Caki2 (cell line): ENCODE measurements at regions not wholly inside any gene's neighbourhood (a gene's known extent, or its start where the extent isn't known, plus 50 kb on each side); places are given as distances from the start of the nearest gene placed in this dataset.
"Not testable (repeated sequence)": the region's sequence is repeated elsewhere in the genome, so short reads cannot be mapped to it uniquely, and the experiment has no call there.

ENCODE experiments used
- DNase-seq: peaks from one replicate; pipeline ENCODE4 v3.0.0-alpha.2; 2015; ENCODE audit warnings: low read depth
- in situ Hi-C: cut with HindIII; loops from 2 replicates; pipeline ENCODE4 v1.10.0; 2016; ENCODE audit warnings: low sequenced_read_pairs, low pct_unique_long_range_greater_than_20kb, mixed read lengths

DNA sequence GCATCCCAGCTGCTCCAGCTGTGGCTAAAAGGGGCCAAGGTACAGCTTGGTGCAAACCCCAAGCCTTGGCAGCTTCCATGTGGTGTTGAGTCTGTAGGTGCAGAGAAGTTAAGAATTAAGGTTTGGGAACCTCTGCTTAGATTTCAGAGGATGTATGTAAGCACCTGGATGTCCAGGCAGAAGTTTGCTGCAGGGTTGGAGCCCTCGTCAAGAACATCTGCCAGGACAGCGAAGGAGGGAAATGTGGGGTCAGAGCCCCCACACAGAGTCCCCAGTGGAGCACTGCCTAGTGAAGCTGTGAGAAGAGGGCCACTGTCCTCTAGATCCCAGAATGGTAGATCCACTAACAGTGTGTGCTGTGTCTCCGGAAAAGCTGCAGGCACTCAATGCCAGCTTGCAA is 236.2 kb upstream of the ADRA1B start:
- in situ Hi-C loops, result no loop called here
- DNase-seq, result peak; percentile 19

DNA sequence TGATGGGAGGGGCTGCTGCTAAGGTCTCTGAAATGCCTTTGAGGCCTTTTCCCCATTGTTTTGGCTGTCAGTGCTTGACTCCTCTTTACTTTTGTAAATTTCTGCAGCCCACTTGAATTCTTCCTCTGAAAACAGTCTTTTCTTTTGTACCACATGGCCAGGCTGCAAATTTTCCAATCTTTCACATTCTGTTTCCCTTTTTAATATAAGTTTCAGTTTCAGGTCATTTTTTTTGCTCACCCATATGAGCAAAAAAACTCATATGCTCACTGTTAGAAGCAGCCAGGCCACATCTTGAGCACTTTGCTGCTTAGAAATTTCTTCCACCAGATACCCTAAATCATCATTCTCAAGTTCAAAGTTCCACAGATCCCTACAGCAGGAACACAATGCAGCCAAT is 234.6 kb upstream of the ADRA1B start:
- no peak for DNase-seq
- in situ Hi-C loops, result no loop called here

DNA sequence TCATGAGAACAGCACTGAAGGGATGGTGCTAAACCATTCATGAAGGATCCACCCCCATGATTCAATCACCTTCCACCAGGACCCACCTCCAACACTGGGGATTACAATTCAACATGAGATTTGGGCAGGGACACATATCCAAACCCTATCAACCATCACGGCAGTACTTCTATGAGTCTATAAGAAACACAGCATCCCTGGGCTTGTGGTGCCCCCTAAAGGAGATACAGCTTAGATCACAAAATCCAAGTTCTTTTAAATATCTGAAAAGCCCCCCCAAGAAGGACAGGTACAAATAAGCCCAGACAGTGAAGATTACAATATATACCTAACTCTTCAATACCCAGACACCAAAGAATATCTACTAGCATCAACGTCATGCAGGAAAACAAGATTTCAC is 233.7 kb upstream of the ADRA1B start:
- in situ Hi-C loops, result no loop called here
- no peak for DNase-seq

DNA sequence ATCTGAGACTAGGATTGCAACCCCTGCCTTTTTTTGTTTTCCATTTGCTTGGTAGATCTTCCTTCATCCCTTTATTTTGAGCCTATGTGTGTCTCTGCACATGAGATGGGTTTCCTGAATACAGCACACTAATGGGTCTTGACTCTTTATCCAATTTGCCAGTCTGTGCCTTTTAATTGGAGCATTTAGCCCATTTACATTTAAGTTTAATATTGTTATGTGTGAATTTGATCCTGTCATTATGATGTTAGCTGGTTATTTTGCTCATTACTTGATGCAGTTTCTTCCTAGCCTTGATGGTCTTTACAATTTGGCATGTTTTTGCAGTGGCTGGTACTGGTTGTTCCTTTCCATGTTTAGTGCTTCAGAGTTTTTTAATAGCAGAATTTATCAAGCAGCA is 228.4 kb upstream of the ADRA1B start:
- DNase-seq, in situ Hi-C loops: not testable (repeated sequence)

DNA sequence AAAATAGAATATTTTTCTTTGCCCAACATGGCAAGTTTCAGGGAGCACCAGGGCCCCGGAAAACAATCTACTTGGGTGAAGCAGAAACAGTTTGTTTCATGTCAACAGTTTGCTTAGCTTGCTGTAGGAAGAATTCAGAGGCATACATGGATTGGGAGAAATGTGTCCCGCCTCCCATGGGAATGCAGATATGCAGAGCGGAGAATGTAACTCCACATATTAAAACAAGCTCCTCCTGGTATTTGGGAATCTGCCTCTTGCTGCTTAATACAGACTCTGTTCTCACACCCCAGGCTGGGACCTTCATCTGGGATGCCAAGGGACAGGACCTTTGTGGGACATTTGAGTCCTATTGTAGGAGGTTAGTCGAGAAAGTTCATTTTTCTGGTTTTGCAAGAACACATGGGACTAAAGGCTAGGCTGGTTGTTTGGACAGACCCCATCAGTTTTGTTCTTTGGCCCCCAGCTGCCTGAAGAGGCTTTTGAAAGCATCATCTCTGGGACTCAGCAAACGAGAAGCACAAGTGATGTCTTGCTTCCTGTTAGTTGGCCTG is 220.5 kb upstream of the ADRA1B start:
- in situ Hi-C loops, result no loop called here
- no peak for DNase-seq

DNA sequence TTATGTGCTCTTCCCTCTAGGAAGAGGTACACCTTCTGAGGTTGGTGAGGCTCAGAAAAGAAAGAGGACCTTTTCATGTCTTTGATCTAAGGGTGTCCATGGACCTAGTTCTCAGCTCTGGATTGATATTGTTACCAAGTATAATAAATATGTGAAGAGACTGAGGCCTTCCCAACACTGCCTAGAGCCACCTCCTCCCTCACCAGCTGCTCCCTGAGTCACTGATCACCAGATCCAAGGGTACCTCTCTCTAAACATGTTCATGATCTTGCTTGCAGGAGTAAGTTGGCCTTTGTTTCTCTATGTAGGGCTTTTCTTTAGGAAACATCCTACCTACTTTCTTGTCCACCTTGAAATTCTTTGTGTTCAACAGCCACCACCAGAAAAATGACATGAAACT is 218.8 kb upstream of the ADRA1B start:
- in situ Hi-C loops, result no loop called here
- no peak for DNase-seq

DNA sequence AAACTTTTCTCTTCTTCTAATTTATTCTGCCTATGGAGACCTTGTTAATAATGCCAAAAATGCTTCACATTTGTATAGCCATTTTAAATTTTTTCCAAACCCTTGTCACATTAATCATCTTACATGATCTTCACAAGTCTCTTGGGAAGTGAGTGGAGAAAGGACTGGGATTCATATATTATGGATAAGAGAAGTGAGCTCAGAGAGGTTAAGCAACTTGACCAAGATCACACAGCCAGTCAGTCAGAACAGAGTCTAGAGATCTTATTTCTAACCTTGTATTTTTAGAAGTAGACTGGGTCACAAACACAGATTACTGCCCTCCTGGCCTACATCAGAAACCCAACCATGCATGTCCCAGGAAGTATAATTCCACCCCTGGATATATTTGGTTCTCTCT is 218.0 kb upstream of the ADRA1B start:
- DNase-seq, result no peak
- in situ Hi-C loops, result no loop called here

DNA sequence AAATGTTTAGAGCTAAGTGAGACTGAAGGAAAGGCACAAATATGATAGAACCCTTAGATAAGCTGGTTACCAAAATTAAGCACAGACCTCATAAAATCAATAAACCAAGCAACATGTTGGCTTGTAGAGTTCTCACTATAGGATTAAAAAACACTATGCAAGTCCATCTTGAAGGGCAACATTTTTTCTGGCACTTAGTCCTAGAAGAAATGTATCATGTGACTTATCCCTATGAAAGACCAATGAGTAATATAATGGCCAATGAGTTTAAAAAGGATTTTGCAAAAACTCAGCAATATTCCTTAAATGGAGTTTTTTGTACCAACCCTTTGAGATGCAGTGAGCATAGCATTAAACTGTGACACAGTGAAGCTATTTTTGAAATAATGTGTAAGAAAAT is 216.3 kb upstream of the ADRA1B start:
- in situ Hi-C loops, result no loop called here
- DNase-seq, result no peak

DNA sequence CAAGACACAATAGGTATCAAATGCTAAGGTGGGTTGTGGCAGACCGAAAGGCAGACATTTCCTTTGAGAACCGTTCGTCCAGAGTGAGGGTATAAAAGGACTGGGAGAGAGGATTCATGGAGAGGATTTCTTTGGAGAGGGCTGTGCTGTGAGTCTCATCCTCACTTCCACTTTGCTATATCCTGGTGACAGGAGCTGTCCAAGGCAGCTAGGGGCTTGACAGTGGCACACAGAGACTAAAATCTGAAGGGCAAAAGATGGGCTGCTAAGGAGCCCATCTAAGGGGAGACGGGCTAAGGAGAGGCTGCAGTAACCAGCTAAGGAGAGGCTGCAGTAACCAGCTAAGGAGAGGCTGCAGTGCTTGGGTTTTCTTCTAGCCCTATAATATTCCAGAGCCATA is 214.0 kb upstream of the ADRA1B start:
- in situ Hi-C loops, result no loop called here
- no peak for DNase-seq

DNA sequence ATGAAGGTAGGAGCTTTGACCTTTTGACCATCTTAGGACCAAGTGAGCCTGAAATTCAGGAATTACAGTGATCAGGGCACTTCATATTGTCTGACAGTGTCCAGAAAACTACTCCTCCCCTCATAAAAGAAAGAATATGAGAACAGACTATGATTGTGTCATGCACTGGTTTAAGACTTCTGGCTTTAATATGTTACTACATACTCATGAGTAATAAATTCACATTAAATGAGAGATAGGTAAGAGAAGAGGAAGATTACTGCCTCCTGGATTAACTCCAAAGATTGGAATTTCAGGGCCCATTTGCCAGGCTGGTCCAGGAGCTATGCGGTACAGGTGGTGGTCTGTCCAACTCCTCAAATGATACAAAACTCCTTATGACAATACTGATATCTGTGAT is 213.5 kb upstream of the ADRA1B start:
- no peak for DNase-seq
- in situ Hi-C loops, result no loop called here

DNA sequence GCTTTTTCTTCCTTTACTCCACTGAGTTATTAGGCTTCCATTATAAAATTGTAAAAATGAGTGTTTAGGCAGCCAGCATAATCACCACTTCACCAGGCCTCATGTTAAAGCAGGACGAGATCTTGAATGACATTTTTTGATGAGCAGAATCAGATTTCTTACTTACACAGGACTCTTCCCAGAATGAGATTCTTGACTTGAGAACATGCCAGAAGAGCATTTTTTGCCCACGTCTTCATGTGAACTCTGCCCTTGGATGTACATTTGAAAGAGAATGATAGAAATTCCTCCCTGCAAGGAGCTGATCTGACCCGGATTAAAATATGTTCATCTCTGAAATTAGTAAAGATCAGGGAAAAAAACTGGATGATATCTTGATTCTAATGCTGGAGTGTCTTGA is 212.1 kb upstream of the ADRA1B start:
- in situ Hi-C loops, result no loop called here
- DNase-seq, result no peak

DNA sequence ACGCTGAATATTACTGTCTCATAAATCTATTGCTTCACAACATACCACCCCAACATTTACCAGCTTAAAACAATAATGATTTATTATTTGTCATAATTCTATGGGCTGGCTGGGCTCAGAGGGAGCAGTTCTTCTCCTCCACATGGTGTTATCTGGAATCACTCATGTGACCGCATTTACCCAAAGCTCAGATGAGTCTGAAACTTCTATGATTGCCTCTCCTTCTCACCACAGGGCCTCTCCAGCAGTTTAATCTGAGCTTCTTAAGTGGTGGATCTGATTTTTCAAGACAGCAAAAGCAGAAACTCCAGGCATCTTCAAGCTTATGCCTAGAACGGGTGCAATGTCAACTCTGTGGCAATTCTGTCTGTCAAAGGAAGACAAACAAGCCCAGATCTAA is 210.3 kb upstream of the ADRA1B start:
- in situ Hi-C loops, result no loop called here

DNA sequence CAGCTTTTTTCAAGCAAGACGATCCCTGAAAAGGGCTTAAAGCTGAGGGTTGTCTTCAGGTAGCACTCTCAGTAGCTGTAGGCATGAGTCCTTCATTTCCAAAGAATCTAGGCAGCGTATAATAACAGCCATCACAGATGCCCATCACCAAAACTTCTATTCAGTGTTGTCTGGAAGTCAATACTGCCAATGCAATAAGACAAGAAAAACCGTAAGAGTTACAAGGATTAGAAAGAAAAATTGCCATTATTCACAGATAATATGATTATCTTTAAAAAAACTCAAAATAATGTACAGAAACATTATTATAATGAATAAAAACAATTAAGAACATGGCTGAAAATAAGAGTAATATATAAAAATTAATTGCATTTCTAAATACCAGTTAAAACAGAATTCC is 208.2 kb upstream of the ADRA1B start:
- DNase-seq, result no peak
- in situ Hi-C loops, result no loop called here

More for the DNA sequence above, 210.3 kb upstream of the ADRA1B start:
- DNase-seq, result no peak

DNA sequence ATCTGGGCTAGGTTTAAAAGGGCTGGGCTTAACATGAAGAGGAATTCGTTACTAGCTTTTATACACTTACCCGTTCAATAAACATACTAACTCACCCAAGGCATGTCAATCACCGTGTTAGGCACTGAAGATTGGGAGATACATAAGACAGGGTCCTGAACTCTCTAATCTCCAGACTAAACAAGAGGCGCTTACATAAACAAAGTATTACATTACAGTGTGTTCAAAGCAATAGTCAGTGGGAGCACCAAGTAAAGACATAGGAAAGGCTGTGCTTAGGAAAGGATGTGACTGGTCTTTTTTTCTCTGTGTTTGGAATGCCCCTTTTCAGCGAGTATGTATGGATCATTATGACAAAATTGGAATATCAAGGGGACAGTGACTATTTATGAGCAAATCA is 203.6 kb upstream of the ADRA1B start:
- in situ Hi-C loops, result no loop called here
- no peak for DNase-seq

DNA sequence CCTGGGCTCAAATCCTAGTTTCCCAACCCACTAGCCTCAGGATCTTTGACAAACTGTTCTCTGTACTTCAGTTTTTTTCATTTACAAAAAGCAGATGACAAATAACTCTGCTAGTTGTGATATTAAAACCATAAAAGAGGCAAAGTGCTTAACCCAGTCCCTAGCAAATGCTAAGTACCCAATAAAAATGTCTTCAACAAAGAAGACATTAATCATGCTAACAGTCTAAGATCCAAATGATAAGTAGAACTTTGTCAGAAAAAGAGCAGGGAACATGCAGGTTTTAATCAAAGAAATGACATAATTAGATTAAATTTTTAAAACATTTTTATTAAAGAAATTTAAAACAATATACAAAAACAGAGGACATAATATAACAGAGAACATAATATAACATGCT is 203.0 kb upstream of the ADRA1B start:
- in situ Hi-C loops, result no loop called here
- DNase-seq, result no peak

DNA sequence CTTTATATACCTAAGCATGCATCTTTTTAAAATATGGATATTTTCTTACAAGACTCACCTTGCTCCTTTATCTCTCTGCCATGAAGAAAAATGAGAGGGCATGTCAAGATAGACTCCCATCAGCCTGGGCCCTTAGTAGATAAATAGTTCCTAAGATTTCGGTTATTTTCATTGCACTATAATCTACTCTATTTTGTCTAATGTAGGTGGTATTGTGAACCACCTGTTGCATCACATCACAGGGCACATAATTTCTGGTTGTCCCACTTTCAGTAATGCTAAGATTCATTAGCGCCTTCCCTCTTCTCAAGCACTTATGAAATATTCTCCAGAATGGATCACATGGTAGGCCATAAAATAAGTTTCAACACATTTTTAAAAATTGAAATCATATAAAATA is 202.5 kb upstream of the ADRA1B start:
- in situ Hi-C loops, result no loop called here
- DNase-seq, result no peak

DNA sequence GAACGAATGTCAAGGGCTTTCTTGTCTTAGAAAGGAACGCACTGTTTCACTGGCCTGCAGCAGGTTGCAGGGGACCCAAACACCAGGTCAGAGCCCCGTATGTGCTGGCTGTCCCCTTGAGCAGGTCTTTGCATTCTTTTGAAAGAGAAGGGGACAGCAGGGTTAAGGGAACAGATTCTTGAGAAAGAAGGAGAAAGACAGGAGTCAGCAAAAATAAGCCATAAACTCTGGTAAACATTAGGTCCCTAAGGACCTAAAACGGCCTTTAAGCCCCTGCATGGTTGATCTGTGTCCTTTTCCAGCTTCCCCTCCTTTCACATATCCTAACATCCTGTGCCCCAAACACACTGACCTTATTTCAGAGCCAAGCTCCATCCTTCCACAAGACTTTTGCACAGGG is 190.8 kb upstream of the ADRA1B start:
- in situ Hi-C loops, result no loop called here
- no peak for DNase-seq

DNA sequence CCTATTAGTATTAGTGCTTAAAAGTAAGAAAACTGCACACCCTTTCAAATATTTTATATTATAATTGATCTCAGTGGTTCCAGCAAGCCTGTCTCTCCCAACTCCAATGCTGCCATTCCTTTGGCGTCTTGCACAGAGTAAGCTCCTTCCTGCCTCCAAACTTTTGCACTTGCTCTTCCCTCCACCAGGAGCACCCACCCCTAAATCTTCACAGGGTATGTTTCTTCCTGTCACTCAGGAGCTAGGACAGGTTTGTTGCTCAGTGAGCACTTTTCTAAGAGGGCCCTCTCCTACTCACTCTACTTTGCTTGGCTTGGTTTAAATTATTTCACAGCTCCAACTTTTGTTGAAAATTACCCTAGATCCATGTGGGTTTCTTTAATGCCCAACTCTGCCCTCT is 189.1 kb upstream of the ADRA1B start:
- in situ Hi-C loops, result no loop called here
- no peak for DNase-seq

DNA sequence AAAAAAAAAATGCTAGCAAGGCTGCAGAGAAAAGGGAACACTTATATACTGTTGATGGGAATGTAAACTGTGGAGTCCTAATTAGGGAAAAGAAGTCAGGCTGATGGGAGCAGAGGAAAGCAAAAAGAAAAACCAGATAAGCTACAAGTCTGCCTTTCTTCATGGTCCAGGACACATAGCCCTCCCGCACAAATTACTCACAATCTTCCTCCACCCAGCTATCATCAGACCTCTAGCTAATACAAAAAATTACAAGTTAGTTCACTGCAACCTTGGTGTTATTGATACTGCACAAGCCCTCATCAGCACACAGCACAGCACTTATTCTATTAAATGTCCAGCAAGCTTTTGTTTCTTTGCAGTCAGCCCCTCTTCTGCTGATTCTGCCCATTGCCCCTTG is 186.0 kb upstream of the ADRA1B start:
- in situ Hi-C loops, result no loop called here
- no peak for DNase-seq

DNA sequence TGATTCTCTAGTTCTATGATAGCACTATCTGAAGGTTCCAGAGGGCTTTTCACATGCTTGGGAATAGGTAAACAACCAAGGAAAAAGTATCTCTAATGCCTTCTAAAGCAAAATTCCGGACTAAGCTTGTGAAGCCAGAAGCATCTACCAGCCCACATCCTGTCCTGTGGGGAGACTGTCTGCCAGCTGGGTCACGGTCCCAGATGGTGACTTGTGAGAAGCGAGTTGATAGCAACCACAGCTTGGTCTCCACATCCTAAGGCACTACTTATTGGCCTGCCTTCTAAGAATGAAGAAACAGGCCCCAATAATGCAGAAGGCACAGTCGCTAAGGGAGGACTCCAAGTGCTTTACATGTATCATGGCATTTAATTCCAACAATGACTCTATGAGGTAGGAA is 184.1 kb upstream of the ADRA1B start:
- no peak for DNase-seq
- in situ Hi-C loops, result no loop called here

DNA sequence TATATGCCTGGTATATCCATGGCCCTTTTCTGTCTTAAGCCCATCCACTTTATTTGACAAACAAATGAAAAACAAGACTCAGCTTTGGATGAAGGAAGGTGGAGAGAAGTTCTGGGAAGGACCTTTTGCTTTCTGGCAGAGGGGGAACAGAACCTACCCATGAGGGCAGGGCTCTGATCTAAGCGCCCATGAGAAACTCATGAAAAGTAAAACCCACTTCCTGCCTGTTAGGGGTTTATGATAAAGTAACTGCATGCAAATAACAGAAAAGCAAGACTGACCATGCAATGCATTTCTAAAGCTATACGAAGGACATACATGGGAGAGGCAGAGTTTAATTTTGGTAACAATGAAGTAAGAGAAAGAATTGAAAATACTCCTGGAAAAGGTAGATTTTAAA is 181.9 kb upstream of the ADRA1B start:
- in situ Hi-C loops, result no loop called here
- no peak for DNase-seq
